ENCODE measurements at regions not wholly inside any gene's neighbourhood (a gene's known extent, or its start where the extent isn't known, plus 50 kb on each side); places are given as distances from the start of the nearest gene placed in this dataset.

DNA sequence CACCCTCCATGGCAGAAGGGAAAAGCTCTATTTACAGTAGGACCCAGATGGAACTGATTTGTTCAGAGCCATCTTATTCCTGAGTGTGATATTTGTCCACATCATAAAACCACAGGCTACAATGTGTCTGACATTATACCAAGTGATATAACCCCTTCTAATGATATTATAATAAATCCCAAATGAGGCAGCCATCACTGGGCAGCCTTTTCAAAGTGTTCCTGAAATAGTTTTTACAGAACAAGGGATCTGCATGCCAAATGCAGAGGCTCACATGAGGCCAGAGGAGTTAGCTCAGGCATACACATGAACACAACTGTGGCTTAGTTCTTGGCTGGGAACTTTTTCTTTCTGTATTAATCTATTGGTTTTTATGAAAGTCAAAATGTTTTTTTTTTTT lies 207.7 kb downstream of the MAFB start:
- no peak for DNase-seq (ENCODE audit: low read depth, low spot score)
- in situ Hi-C loops (cut with HindIII; ENCODE audit: low pct_unique_long_range_greater_than_20kb, low sequenced_read_pairs), result no loop called here

GRCh38 chr20:40477805-40478204 lies 211.2 kb downstream of the MAFB start:
- in situ Hi-C loops (cut with HindIII; ENCODE audit: low pct_unique_long_range_greater_than_20kb, low sequenced_read_pairs), result no loop called here
- no peak for DNase-seq (ENCODE audit: low read depth, low spot score)

GRCh38 chr20:40476461-40476860 lies 212.6 kb downstream of the MAFB start:
- no peak for DNase-seq (ENCODE audit: low read depth, low spot score)
- in situ Hi-C loops (cut with HindIII; ENCODE audit: low pct_unique_long_range_greater_than_20kb, low sequenced_read_pairs), result no loop called here

GRCh38 chr20:40472905-40473304 lies 216.1 kb downstream of the MAFB start:
- in situ Hi-C loops (cut with HindIII; ENCODE audit: low pct_unique_long_range_greater_than_20kb, low sequenced_read_pairs), result no loop called here
- DNase-seq (ENCODE audit: low read depth, low spot score), result no peak

DNA sequence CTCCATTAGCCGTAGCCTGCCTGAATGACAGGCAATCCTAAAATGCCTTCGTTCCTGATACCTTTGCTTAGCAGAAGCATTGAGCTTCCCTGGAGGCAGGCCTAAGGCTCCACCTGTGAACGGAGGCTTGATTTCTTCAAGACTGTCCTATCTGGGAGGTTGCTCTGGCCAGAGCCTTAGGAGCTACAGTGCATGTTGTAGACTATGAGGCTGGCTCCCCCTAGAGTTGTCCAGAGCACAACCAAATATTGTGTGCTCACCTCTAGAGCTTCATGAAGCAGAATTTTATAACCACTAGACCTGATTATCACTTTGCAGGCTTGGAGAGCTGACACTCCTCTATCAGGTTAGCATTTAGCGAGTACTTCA lies 217.8 kb downstream of the MAFB start:
- peak; percentile 59 for DNase-seq (ENCODE audit: low read depth, low spot score)
- in situ Hi-C loops (cut with HindIII; ENCODE audit: low pct_unique_long_range_greater_than_20kb, low sequenced_read_pairs), result no loop called here

DNA sequence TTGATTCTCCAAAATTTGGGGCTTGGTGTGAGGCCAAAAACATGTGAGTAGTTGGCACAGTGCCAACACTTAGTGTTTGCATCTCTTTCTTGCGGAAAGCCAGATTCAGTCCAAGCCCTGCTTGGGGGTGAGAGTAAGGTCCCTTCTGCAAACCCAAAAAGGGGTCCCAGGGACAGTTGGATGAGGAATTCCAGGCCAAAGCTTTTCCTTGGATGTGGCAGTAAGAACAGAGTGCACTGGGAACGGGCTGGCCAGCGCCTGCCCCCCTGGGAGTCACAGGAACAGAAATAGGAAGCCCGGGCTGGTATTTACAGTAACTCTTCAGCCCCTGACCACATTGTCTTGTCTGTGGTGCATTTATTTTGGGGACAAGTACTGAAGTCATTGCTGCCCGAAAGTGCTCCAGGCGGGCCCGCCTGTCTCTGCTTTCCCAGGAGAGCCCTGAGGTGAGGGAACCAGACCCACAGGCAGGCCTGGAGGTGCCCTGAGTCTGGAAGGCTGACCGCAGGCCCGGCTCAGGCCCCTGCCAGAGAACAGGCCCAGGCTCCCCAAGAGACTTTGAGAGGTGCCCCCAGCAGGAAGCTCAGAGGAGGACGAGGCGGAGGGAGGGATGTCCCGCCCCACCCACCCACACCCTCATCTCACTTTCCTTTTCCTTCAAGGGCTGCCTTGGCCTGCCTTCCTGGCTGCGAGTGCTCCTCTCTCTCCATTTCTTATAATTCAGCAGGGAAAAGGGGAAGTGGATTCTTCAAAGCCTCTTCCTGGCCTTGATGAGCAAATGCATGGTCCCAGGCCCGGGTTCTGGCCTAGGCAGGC lies 218.4 kb downstream of the MAFB start:
- in situ Hi-C loops (cut with HindIII; ENCODE audit: low pct_unique_long_range_greater_than_20kb, low sequenced_read_pairs), result no loop called here
- DNase-seq (ENCODE audit: low read depth, low spot score), result no peak

DNA sequence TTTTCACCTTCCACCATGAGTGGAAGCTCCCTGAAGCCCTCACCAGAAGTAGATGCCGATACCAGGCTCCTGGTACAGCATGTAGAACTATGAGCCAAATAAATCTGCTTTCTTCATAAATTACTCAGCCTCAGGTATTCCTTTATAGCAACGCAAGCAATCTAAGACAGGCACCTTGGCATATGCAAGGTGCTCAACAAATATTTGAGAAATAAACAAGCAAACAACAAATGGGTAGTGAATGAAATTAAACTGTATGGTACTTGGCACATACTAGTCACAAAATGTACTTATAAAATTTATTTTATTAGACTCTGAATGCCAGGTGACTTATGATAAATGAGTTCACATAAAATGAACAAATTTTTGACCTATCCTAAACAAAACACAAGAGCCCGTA lies 220.3 kb downstream of the MAFB start:
- in situ Hi-C loops (cut with HindIII; ENCODE audit: low pct_unique_long_range_greater_than_20kb, low sequenced_read_pairs), result no loop called here
- no peak for DNase-seq (ENCODE audit: low read depth, low spot score)

GRCh38 chr20:40467703-40468411 lies 221.2 kb downstream of the MAFB start:
- no peak for DNase-seq (ENCODE audit: low read depth, low spot score)
- in situ Hi-C loops (cut with HindIII; ENCODE audit: low pct_unique_long_range_greater_than_20kb, low sequenced_read_pairs), result no loop called here

GRCh38 chr20:40467067-40467466 lies 222.0 kb downstream of the MAFB start:
- in situ Hi-C loops (cut with HindIII; ENCODE audit: low pct_unique_long_range_greater_than_20kb, low sequenced_read_pairs), result no loop called here
- DNase-seq (ENCODE audit: low read depth, low spot score), result no peak

DNA sequence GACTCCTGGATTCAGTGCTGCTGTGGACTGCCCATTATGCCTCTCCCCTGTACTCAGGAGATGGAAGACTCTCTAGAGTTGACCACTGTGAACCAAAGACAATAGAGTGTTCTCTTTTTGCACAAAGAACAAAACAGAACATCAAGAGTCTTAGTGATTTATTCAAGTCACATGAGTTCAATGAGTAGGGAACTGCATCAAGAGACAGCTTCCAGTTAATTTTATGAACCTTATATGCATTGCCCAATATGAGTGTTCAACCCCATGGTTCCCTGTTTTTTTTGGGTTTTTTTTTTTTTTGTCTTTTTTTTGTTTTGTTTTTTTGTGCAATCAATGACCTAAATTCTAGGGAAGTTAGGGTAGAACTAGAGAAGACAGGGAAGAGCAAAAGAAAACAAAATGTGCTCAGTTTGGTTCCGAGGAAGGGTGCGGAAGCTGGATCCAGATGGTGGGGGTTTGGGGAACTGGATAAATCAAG lies 224.3 kb downstream of the MAFB start:
- in situ Hi-C loops (cut with HindIII; ENCODE audit: low pct_unique_long_range_greater_than_20kb, low sequenced_read_pairs), result no loop called here

GRCh38 chr20:40463171-40463570 lies 225.9 kb downstream of the MAFB start:
- in situ Hi-C loops (cut with HindIII; ENCODE audit: low pct_unique_long_range_greater_than_20kb, low sequenced_read_pairs), result no loop called here
- DNase-seq (ENCODE audit: low read depth, low spot score), result no peak

More for the DNA sequence above, 224.3 kb downstream of the MAFB start:
- peak; percentile 69 for DNase-seq (ENCODE audit: low read depth, low spot score)

DNA sequence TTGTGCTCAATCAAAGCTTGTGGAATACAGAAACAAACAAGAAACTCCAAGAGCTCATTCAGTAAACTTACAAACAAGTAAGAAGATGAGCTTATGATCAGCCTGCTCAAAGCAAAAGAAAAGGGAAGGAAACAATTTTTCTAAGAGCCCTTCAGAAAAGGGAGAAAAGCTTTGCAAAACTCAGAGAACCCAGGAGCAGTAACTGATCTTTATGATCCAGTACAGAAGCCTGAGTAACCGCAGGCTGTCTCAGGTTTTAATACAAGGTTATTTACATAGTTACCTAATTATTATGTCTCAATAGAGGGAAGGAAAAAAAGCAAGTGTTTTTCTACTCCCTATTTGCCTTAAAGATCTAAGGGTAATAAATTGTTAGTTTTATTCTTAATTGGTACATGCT lies 226.5 kb downstream of the MAFB start:
- in situ Hi-C loops (cut with HindIII; ENCODE audit: low pct_unique_long_range_greater_than_20kb, low sequenced_read_pairs), result no loop called here
- DNase-seq (ENCODE audit: low read depth, low spot score), result no peak

GRCh38 chr20:40459299-40459698 lies 229.7 kb downstream of the MAFB start:
- no peak for DNase-seq (ENCODE audit: low read depth, low spot score)
- in situ Hi-C loops (cut with HindIII; ENCODE audit: low pct_unique_long_range_greater_than_20kb, low sequenced_read_pairs), result no loop called here

DNA sequence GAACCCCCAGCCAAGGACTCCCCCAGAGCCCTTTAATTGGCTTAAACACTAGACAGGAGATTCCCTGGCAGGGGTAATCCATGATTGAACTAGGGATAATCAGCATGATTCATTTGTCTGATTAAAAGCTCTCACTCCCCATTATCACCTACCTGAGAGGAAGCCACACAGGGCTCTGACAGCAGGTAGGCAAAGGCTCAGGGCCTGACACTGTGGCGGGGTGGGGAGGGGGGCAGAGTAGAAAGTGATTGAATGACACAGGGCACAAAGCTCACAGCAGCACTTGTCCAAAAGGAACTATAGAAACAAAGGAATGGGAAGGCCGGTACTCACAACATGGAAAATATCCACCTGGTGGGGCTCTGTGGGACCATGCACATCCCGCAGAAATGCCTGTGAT lies 231.6 kb downstream of the MAFB start:
- DNase-seq (ENCODE audit: low read depth, low spot score), result no peak
- in situ Hi-C loops (cut with HindIII; ENCODE audit: low pct_unique_long_range_greater_than_20kb, low sequenced_read_pairs), result no loop called here

DNA sequence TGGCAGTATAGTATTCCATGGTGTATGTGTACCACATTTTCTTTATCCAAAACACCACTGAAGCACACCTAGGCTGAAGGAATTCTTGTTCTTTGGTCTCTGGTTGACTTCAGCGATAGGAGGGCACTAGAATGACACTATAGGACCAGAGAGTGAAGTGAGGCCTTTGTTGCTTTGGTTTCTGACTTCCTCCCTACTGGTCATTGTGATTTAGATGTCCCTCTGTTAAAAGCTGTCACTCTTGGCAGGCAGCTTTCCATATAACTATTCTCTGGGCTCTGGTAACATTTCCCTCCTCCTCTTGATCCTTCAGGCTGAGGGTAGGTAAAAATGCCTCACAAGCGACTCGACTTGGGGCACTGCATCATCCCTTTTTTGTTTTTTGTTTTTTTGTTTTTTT lies 236.3 kb downstream of the MAFB start:
- in situ Hi-C loops (cut with HindIII; ENCODE audit: low pct_unique_long_range_greater_than_20kb, low sequenced_read_pairs), result no loop called here

DNA sequence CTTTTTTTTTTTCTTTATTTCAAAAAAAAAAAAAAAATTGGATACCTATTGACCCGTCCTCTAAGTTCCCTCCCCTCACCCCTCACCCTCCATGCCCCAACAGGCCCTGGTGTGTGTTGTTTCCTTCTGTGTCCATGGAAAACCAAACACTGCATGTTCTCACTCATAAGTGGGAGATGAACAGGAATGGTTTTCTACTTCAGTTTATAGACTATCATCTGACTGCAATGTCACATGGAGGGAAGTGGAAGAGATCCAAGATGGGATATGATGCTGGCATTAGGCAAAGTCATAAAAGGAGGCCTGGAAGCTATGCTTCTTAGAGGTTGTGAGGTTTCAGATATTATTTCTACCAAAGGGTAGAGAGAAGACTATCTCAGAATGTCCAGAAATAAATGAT lies 237.5 kb downstream of the MAFB start:
- in situ Hi-C loops (cut with HindIII; ENCODE audit: low pct_unique_long_range_greater_than_20kb, low sequenced_read_pairs), result no loop called here
- DNase-seq (ENCODE audit: low read depth, low spot score), result peak; percentile 32

More for the DNA sequence above, 236.3 kb downstream of the MAFB start:
- no peak for DNase-seq (ENCODE audit: low read depth, low spot score)

GRCh38 chr20:40449974-40450616 lies 238.9 kb downstream of the MAFB start:
- DNase-seq (ENCODE audit: low read depth, low spot score), result no peak
- in situ Hi-C loops (cut with HindIII; ENCODE audit: low pct_unique_long_range_greater_than_20kb, low sequenced_read_pairs), result no loop called here

- DNase-seq (ENCODE audit: low read depth, low spot score), result no peak
- in situ Hi-C loops (cut with HindIII; ENCODE audit: low pct_unique_long_range_greater_than_20kb, low sequenced_read_pairs), result no loop called here
Measured at GRCh38 chr20:40449144-40449690, 239.8 kb downstream of the MAFB start.
